IPS-18a (cell line): ENCODE measurements at regions not wholly inside any gene's neighbourhood (a gene's known extent, or its start where the extent isn't known, plus 50 kb on each side); places are given as distances from the start of the nearest gene placed in this dataset.
"Not testable (repeated sequence)": the region's sequence is repeated elsewhere in the genome, so short reads cannot be mapped to it uniquely, and the experiment has no call there.

ENCODE experiments used
- H3K27ac ChIP-seq: one replicate; pipeline ENCODE4 v1.5.1; 2013; ENCODE audit warnings: low read length
- H3K27me3 ChIP-seq: one replicate; pipeline ENCODE4 v1.6.1; 2013; ENCODE audit warnings: mild to moderate bottlenecking, low read length; ENCODE audit not compliant: control insufficient read depth, insufficient read depth
- H3K36me3 ChIP-seq: one replicate; pipeline ENCODE4 v1.6.1; 2013; ENCODE audit warnings: low read depth, low read length; ENCODE audit not compliant: control insufficient read depth
- H3K4me1 ChIP-seq: one replicate; pipeline ENCODE4 v1.6.1; 2013; ENCODE audit warnings: low read depth, low read length; ENCODE audit not compliant: control insufficient read depth
- H3K4me3 ChIP-seq: one replicate; pipeline ENCODE4 v1.5.1; 2013; ENCODE audit warnings: low read length
- H3K9ac ChIP-seq: one replicate; pipeline ENCODE4 v1.6.1; 2013; ENCODE audit warnings: mild to moderate bottlenecking, low read length, moderate library complexity
- H3K9me3 ChIP-seq: one replicate; pipeline ENCODE4 v1.6.1; 2013; ENCODE audit warnings: low read depth, low read length; ENCODE audit not compliant: control insufficient read depth

GRCh38 chrX:127459790-127460189 lies 592.4 kb downstream of the ACTRT1 start:
- H3K27ac ChIP-seq: no peak overlapping the region
- H3K9ac ChIP-seq: no peak overlapping the region
- peaks cover 24% of the 10 kb centered on the region for H3K9me3 ChIP-seq
- H3K36me3 ChIP-seq: no peaks in the 10 kb centered on the region
- H3K4me3 ChIP-seq: no peak overlapping the region
- H3K27me3 ChIP-seq: no peaks in the 10 kb centered on the region
- H3K4me1 ChIP-seq: peaks cover 4% of the 10 kb centered on the region

DNA sequence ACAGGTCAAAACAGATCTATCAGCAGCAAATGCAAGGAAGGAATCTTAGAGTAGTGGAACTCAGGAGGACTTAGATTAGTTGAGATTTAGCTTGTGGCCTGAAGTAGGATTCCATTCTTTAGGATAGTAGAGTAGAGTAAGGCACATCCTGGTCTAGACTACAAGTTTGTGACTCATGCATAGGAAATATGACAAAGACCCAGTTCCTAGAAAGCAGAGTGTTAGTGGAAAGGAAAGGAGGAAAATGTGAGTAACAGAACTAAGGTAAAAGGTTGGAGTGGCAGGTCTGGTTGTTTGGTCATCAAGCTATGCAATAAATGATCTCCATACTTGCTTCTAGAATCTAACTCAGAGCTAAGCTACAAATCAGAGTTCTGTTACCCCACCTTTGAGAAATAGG lies 595.0 kb downstream of the ACTRT1 start:
- Histone ChIP-seq H3K27ac (no peak overlapping the region), H3K4me3 (no peak overlapping the region), H3K9me3 (peaks cover 24% of the 10 kb centered on the region), H3K27me3 (no peaks in the 10 kb centered on the region), H3K36me3 (no peaks in the 10 kb centered on the region), H3K9ac (no peak overlapping the region), H3K4me1 (peaks cover 4% of the 10 kb centered on the region)

GRCh38 chrX:127439676-127440075 lies 612.5 kb downstream of the ACTRT1 start:
- H3K9me3 ChIP-seq: peaks cover 3% of the 10 kb centered on the region
- H3K36me3 ChIP-seq: no peaks in the 10 kb centered on the region
- H3K4me1 ChIP-seq: no peaks in the 10 kb centered on the region
- H3K4me3 ChIP-seq: no peak overlapping the region
- H3K27me3 ChIP-seq: no peaks in the 10 kb centered on the region
- H3K27ac ChIP-seq: no peak overlapping the region
- no peak overlapping the region for H3K9ac ChIP-seq

DNA sequence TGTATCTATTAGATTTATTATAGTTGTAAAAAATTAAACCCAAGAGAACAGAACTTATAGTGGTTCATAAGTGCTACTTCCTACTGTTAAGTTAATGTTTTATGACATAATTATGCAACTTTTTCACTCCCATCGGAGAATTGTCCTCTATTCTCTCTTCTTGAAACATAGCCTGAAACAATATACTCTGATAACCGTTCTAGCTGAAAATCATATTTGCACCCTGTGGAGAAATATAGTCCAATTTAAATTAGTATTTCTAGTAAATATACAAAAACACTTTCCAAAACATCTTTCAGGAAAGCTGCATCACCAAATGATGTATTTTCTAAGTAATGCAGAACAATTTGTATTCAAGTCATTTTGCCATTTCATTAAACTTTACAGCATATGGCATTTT lies 586.4 kb downstream of the PRR32 start:
- no peaks in the 10 kb centered on the region for H3K36me3 ChIP-seq
- H3K4me1 ChIP-seq: no peaks in the 10 kb centered on the region
- no peak overlapping the region for H3K27ac ChIP-seq
- no peak overlapping the region for H3K9ac ChIP-seq
- H3K27me3 ChIP-seq: no peaks in the 10 kb centered on the region
- no peak overlapping the region for H3K4me3 ChIP-seq
- peaks cover 15% of the 10 kb centered on the region for H3K9me3 ChIP-seq

DNA sequence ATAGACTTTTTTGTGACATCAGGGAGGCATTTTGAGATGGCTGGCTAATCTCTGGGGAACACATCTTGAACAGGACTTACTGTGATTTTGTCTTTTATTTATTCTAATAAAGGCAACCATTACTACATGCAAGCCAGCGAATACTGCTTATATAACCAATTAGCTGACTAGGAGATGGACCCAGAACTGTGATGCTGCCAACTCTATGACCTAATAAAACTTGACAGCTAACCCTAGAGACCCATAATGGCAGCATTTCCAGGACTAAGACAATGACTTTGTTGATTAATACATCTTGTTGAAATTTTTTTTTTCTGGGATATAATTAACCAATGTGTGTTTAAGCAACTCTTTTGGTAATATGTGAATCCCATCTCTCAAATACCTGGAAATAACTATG lies 584.6 kb downstream of the PRR32 start:
- H3K4me1 ChIP-seq: no peaks in the 10 kb centered on the region
- H3K9me3 ChIP-seq: peaks cover 15% of the 10 kb centered on the region
- H3K27me3 ChIP-seq: no peaks in the 10 kb centered on the region
- H3K27ac ChIP-seq: no peak overlapping the region
- no peaks in the 10 kb centered on the region for H3K36me3 ChIP-seq
- no peak overlapping the region for H3K4me3 ChIP-seq
- no peak overlapping the region for H3K9ac ChIP-seq

DNA sequence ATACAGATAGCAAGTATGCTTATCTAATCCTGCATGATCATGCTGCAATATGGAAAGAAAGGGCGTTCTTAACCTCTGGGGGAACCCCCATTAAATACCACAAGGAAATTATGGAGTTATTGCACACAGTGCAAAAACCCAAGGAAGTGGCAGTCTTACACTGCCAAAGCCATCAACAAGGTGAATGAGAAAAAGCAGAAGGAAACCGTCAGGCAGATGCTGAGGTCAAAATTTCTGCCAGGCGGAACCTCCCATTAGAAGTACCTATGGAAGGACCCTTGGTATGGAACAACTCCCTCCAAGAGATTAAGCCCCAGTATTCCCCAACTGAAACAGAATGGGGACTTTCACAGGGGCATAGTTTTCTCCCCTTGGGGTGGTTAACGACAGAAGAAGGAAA lies 580.7 kb downstream of the PRR32 start:
- not testable (repeated sequence) for H3K27ac ChIP-seq, H3K27me3 ChIP-seq, H3K36me3 ChIP-seq, H3K4me1 ChIP-seq, H3K9ac ChIP-seq, H3K9me3 ChIP-seq, H3K4me3 ChIP-seq

DNA sequence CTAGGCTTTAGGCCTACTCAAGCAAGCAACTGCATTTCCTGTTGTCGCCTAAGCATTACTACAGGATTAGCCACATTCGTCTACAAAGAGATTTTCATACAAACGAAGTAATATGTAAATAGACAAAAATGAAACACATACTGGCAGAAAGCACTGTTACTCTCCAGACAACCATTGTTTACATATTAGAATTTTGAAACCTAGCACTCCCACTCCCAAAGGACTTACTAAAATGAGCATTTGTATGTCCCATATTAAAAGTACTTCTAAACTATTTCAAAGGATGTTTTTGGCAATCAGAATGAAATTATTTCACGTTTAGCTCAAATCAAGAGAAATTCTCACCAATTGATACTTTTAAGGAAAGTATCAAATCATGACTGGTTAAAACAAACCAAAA lies 570.8 kb downstream of the PRR32 start:
- no peak overlapping the region for H3K4me3 ChIP-seq
- peaks cover 9% of the 10 kb centered on the region for H3K9me3 ChIP-seq
- H3K4me1 ChIP-seq: no peaks in the 10 kb centered on the region

DNA sequence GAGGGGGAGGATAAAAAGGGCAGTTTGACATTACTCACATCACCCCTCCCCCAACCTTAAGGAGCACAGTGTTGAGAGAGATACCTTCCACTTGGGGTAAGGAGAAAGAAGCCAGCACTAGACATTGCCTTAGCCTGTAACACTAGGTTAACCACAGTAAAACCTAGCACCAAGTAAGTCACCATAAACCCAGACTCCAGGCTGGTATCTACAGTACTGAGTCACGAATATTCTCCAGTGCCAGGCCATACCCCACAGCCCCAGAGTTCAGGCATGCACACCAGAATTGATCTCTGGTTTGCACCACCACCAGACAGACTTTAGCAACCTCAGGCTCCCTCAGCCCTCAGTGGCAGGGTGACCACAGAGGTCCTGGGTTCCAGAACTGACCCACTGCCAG lies 570.4 kb downstream of the PRR32 start:
- Histone ChIP-seq H3K4me1 (no peaks in the 10 kb centered on the region), H3K27ac (no peak overlapping the region), H3K36me3 (no peaks in the 10 kb centered on the region), H3K9me3 (peaks cover 9% of the 10 kb centered on the region), H3K27me3 (no peaks in the 10 kb centered on the region), H3K9ac (no peak overlapping the region), H3K4me3 (no peak overlapping the region)

More for the DNA sequence above, 570.8 kb downstream of the PRR32 start:
- Histone ChIP-seq H3K27ac (no peak overlapping the region), H3K36me3 (no peaks in the 10 kb centered on the region), H3K27me3 (no peaks in the 10 kb centered on the region), H3K9ac (no peak overlapping the region)
